ENCODE measurements at regions not wholly inside any gene's neighbourhood (a gene's known extent, or its start where the extent isn't known, plus 50 kb on each side); places are given as distances from the start of the nearest gene placed in this dataset.

DNA sequence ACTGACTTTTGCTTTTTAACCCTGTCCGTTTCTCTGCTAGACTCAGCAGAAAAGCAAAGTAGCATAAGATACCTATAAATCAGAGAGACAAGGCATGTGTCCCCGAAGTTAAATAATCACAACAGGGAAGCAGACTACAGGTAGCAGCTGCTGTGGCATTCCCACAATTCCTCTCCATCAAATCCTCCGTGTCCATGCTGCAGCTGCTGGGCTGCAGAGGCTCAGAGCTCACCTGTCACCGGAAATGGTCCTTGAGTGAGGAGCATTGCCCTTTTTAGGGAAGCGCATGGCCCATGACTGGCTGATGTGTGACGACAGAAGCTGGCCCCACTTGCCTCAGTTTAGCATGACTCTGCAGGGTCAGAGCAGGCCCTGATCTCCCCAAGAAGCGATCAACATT lies 125.0 kb downstream of the MSX2 start:
- intact Hi-C loops (cut with micrococcal nuclease) = no loop called here

DNA sequence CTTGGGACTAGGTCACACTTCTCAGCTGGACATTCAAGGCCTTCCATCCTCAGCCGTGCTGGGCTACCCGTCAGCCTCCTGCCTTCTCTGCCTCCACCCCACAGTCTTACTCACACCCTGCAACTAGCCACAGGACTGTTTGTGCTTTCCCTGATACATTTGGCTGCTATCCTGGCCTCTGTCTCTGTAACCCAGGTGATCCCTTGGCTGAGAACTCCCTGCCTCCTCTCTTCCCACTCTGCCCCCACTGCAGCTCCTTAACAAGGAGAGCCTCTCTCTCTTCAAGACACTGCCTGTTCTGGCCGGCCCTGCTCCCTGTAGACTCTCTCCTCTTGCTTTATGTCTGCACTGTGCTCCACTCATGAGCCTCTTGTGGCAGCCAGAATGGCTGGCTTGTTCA lies 120.6 kb downstream of the MSX2 start:
- intact Hi-C loops (cut with micrococcal nuclease) = no loop called here

DNA sequence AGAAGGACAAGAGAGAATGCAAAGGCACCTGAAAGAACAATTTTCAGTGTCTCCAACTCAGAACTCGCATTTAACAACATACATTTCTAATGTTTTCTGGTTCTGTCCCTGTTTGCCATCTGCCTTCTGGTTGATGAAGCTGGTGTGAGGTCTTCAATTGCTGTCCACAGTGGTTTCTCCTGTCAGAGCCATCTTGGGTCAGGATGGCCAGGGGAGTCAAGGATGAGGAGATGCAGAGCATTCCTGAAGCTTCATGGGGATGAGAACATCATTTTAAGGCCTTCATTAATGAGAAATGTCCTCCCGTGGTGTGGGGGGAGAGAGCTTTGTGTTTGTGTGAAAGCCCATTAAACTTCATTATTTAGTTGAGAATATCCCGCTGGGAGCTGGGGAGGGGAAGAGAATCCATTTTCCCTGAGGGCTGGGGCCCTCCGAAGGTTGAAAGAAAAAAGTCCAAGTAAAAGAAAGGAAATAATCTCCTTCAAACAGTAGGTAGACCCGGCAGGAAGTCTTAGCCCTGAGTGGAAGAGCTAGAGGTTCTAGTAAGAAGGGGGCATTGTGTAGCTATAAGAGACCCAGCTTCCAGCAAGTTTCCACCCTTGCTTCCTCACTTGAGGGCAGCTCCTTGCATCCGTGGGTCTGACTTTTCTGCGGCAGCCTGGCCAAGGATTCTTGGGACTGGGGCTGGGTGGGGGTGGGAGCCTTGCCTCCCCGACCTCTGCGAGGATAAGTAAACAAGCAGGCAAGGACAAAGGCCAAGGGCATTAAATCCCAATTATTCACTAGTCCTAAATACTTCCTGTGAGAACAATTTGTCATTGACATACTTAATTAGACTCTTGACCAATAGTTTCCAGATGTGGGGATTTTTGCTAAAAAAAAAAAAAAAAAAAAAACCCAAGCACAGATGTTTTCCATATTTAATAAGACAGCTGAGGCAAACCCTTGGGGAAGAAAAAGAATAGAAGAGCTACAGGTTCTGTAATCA lies 119.2 kb downstream of the MSX2 start:
- intact Hi-C loops (cut with micrococcal nuclease) = no loop called here

DNA sequence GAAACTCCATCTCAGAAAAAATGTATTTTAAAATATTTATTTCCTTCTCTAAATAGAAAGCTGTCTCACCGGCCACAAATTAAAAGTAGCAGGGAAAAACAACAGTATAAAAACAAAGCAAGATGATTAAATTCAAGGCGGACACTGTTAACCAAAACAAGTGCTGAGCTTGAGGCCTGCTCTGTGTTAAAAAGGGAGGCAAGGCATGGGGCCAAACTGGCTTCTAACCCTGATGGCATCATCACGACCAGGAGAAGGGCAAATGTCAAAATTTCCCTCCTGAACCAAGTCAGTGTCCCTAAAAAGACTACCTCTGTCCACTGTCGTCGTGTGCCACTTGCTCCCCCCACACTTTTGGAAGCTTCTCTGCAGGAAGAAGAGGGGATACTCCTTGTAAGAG lies 116.1 kb downstream of the MSX2 start:
- intact Hi-C loops (cut with micrococcal nuclease) = no loop called here

DNA sequence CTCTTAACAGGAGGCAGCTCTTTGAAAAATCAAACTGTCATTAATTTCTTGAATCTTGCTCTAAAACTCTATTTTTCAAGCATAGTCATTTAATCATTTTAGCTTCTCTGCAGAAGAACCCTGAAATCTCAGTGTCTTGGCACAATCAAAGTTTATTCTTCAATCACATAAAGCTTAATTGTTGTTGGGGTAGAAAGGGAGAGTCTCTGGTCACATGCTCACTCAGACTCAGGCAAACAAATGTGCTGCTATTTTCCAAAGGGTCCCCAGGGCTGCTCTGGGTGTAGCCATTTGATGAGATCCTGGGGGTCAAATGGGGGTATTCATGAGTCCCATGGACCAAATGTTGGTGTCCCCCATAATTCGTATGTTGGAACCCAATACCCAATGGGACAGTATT lies 114.8 kb downstream of the MSX2 start:
- intact Hi-C loops (cut with micrococcal nuclease) = no loop called here

DNA sequence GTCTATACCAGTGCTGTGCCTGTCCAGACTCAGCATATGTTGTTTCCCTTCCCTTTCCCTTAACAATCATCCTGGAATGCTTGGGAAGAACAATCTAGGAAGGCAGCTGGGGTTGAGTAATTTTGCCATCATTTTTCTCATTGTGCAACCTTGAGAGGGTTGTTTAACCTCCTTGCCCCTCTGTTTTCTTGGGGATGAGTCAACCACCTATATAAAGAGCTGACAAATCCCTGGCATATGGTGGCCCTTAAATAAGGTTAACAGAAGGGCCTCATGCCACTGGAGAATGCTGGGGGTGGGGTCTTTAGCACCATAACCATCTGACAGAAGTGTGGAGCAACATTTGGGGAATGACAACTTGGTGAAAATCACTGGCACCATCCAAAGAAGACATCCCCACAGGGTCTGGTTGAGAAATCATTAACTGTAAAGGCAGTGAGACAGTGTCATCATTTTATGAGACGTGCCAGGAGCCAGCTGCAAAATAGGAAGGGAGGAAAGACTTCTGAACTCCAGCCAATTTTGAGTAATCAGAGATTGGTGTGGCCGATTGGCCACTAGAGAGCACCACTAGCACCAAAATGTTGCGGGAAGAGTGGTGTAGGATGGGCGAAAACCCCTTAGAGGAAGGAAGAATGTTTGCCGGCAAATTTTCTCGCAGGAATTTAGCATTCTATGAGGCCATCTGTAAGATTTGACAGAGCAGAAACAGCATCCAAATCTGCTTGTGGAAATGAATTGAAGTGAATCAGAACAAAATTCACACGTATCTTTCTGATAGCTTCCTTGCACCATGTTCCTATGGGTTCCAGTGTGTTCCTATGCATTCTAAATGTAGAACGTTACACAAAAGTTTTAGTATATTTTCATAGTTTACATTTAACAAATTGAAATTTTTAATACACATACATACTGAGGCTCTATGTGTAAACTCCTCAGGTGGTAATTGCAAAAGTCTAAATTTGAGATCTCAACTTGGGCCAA lies 113.8 kb downstream of the MSX2 start:
- intact Hi-C loops (cut with micrococcal nuclease) = no loop called here

DNA sequence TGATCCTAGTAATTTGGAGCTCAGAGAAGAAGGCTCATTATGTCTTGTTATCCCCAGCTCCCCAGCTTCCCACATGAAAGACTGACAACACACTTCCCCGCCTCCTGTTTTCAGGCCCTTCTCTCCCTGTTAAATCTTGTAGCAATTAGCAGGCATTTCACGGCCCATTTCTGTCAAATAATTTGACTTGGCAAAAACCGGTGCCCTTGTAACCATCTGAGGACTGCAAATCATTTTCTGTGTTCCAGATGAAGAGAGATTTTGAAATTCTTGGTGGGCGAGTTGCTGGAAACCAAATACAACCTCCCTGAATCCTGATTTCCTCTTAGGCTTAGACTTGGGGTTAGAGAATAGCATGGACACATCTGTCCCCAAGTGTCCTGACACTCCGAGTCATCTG lies 109.7 kb downstream of the MSX2 start:
- intact Hi-C loops (cut with micrococcal nuclease) = no loop called here

DNA sequence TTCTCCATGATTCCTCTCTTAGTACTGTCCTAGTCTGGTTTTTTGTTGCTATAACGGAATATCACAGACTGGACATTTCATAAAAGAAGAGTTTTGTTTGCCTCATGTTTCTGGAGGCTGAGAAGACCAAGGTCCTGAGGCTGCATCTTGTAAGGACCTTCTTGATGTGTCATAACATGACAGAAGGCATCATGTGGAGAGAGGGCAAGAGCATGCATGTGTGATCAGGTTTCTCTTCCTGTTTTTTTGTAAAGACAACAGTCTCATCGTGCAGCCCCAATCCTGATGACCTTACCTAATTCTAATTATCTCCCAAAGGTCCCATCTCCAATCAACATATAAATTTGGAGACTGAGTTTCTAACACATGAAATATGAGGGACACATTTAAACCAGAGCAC lies 108.4 kb downstream of the MSX2 start:
- intact Hi-C loops (cut with micrococcal nuclease) = no loop called here

DNA sequence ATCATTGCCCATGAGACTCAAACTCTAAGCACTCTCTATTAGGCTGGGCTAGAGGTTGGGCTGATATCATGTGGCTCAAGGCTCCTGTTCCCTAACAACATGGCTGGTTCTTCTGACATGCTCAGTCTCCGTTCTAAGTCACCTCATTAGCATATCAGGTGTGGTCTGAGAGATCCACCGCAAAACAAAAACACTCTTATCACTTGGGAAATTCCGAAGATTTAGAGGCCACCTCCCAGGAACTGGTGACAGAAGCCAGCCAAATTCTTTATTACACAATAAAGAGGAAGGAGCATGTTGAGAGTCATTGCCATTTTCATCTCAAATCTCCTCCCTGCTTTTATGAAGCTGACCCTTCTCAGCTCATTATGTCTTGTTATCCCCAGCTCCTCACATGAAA lies 107.6 kb downstream of the MSX2 start:
- intact Hi-C loops (cut with micrococcal nuclease) = no loop called here

DNA sequence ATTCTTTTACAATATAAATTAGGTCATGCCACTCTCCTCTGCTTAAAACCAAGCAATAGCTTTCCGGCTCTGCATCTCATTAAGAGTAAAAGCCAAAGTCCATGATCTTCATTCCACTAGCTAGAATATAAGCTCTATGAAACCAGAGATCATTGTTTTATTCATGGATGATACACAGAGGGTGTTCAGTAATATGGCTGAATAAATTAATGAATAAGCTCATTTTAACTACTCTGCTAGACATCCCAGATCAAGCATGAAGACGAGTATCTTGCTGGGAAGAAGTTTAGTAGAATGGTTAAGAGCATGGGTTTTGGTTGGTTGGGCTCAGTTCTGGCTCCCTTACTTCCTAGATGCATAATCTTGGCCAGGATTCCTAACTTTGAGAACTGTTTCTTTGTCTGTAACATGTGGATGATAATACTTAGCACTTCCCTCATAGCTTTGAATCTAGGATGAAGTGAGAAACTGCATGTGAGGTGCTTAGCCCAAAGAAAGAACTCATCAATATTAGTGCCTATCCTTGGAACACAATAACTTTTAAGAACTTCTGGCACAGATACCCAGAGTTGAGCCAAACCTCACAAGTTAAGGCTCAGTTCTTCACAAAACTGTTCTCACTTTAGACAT lies 106.8 kb downstream of the MSX2 start:
- intact Hi-C loops (cut with micrococcal nuclease) = no loop called here

DNA sequence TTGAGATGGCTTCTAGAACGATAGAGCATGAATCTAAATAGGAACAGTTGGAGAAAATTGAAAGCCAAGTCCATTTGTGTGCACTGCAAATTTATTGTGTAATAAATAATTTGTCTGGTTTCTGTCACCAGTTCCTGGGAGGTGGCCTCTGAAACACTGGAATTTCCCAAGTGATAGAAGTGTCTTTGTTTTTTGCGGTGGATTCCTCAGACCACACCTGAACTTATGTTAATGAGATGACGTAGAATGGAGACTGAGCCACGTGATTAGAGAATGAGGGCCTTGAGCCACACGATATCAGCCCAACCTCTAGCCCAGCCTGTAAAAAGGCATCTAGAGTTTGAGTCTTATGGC lies 105.1 kb downstream of the MSX2 start:
- intact Hi-C loops (cut with micrococcal nuclease) = no loop called here

DNA sequence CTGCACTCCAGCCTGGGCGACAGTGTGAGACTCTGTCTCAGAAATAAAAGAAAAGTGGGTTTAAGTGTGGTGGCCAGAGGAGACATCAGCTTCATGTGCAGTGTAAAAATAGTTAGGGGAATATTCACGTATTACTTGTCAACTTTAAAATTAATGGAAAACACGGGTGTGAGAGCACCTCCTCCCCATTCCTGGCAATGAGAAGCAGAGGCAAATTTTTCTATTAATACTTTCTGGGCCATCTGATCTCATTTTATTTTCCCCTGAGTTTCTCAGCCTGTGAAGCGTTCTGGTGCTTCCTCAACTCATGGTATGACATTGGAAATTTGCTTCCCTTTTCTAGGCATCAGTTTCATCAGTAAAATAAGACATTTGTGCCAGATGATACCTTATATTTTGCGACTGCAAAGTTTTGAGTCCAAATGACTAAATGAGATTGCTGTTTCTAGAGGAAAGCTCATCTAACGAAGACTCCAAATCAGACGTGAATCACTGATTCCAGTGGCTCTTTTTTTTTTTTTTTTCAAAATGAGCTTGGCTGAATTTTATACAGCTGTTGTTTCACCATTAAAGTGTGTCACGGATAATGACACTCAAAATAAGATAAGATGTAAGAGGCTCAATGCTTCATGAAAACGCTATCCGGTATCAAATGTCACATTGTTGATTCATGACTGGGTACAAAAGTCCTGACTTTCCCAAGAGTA lies 104.6 kb downstream of the MSX2 start:
- intact Hi-C loops (cut with micrococcal nuclease) = no loop called here

DNA sequence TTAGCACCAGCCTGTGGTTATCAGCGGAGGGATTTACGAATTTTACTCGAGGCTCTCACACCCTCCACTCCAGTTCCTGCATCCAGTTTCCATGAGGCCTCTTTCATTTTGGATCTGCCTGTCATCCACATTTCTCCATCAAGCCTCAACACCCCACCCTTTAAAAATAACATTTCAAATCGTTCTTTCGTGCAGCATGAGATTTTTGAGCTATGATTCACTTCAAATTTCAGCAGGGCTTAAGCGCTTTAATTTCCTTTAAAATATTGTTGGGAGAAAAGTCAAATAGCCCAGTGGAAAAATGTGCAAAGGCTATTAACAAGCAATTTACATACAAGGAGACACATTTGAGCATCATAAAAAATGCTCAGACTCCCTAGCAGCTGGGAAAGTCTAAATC lies 103.2 kb downstream of the MSX2 start:
- intact Hi-C loops (cut with micrococcal nuclease) = no loop called here

DNA sequence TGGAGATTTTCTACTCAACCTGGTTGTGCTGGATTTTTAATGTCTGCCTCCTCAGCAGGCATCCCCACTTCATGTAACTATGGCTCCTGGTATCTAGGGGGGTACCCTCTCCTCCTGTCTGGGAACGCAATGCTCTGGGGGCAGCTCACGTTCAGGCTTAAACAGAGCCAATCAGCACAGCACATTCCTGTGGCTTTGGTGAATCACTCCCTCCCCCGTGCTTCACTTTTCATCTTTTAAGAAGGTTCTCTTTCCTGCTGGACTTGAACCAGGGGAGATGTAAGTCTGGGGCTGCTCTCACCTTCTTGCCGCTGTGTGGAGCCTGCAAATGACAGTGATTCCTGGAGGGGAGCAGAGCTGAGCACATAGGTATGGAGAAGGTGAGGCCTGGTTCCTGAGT lies 101.2 kb downstream of the MSX2 start:
- intact Hi-C loops (cut with micrococcal nuclease) = no loop called here

DNA sequence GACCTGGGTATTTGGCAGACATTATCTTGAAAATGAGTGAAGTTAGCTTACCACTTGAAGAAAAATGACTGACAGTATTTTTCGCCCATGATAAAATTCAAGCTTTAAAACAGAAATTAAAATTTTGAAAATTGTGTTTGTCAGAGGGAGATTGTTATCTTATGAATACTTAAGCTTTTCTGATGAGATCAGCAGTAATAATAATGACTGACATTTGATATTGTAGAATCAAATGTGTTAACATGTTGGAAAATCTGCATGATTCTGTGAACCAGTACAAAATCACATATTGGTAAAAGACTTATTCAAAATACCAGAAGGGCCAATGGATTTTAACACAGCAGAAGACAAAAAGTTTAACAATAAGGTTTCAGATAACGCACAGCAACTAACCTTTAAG lies 94.0 kb downstream of the MSX2 start:
- intact Hi-C loops (cut with micrococcal nuclease) = no loop called here

DNA sequence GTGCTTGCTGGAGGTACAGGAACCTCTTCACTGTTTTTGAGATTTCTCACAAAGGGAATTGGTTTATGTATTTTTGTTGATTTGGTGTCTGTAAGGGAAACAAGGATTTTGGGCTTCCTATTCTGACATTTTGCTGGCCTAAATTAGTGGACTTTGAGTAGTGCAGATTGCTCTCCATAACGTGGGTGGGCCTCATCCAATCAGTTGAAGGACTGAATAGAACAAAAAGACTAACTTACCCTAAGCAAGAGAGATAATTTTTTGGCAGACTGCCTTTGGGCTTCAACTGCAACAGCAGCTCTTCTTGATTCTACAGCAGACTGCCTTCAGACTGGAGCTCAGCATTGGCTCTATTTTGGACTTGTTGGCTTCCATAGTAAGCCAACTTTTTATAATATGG lies 93.2 kb downstream of the MSX2 start:
- intact Hi-C loops (cut with micrococcal nuclease) = no loop called here

DNA sequence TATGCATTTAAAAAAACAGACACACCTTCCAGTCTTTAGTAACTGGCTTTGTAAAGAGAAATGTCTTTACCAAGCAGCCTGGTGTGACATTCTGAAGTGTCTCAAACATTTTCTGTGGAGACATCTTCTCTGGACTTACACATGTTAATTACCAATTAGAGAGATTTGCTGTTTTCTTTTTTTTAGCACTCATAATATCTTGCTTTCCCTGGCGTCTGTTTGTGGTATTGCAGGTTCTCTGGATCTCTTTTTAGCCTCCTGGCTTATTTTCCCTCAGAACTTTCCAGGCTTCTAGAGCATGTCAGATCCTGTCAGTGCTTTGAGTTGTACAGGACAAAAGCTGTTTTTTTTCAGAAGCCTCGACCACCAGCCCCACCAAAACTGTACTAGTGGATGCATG lies 92.5 kb downstream of the MSX2 start:
- intact Hi-C loops (cut with micrococcal nuclease) = no loop called here

DNA sequence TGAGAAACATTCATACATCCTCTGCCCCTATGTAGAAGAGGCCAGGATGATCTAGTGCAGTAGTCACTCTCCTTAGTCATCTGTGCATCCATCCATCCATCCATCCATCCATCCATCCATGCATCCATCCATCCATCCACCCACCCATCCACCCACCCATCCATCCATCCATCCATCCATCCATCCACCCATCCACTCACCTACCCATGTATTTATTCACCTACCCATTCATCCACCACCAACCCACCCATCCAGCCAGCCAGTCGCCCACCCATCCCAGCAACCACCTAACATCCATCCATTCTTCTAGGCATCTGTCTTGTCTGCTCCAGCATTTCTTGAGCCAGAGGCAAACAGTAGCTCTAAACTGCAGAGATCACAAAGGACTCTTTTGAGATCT lies 87.1 kb downstream of the MSX2 start:
- intact Hi-C loops (cut with micrococcal nuclease) = no loop called here

DNA sequence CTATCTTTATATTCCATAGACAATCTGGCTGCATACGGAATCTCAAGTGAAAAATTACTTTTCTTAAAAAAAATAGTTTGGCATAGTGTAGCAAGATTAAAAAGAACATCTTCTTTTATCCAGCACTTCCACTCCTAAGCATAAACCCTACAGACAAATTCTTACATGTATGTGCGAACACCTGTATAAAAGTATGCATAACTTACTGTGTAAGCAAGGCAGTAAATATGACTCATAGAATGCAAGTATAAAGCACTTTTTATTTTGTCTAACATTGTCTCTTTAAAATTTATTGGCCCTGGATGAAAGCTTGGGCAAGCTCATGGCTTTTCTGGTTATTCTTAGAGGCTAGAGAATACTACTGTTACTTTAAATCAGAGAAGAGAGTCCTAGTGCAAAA lies 86.4 kb downstream of the MSX2 start:
- intact Hi-C loops (cut with micrococcal nuclease) = no loop called here

DNA sequence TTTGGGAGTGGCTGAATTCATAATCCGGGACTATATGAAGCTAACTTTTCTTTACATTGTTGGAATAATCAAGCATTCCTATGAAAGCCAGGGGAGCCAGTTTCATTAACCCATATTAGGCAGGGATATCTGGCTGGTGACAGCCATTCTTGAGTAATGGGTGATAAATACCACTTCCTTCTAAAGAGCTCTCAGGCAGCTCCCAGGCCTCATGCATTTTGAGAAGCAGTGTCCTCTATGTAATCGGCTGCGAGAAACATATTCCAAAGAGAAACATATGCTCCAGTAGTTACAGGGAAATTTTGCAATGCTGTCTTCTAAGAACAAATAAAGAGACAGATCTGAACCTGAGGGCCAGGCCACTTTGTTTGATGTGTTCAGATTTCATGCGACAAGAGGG lies 83.1 kb downstream of the MSX2 start:
- intact Hi-C loops (cut with micrococcal nuclease) = no loop called here

DNA sequence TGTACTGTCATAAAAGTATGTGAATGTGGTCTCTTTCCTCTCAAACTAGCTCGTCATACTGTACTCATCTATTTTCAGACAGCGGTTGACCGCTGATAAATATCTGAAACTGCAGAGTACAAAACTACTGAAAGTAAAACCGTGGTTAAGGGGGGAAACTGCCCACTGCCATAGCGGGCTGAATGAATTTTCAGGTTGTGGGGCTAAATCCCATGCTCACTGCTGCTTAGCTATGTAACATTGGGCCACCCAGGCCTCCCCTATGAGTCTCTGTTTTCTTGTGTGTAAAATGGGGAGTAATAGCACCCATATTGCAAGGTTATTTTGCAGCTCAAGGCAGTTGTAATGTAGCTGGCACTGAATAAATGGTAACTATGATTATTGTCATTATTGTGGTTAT lies 82.3 kb downstream of the MSX2 start:
- intact Hi-C loops (cut with micrococcal nuclease) = no loop called here
